ENCODE measurements at regions not wholly inside any gene's neighbourhood (a gene's known extent, or its start where the extent isn't known, plus 50 kb on each side); places are given as distances from the start of the nearest gene placed in this dataset.
"Not testable (repeated sequence)": the region's sequence is repeated elsewhere in the genome, so short reads cannot be mapped to it uniquely, and the experiment has no call there.

DNA sequence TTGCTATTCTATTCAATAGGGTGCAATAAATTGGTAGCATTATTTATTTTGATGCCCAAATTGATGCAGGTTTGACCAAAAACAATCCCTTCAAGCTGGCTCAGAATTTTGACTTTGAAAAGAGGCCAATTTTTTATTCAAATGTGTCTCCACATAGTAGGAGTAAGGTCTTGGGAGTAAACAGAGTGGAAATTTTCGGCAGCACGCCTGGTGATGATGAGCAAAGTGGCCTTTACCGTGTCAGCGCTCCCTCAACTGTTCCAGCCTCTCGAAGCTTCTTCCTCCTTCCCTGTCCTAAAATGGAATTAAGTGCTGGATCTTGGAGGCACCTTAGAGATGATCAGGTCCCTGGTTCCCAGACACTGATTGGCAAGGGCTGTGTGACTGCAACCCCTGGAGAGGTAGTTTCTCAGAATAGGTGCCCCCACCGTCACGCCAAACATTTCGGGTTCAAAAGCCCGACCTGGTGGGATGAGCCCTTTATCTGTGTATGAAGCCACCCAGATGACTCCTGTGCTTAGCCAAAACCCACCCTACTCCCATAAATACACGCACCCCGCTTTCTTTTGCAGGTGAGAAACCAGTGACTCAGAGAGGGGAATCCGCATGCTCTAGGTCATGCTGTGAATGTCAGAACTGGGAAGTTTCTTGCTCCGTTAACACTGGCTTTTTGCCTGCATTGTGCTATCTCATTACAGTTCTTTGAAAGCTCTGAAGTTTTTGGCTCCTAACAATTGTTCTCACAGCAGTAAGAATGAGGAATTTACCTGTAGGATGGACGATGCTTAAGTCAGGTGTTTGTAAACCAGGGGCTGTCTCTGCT lies 89.1 kb downstream of the CRYGS start:
- DNase-seq (ENCODE audit: low read depth in 2 of 2), result no peak

- DNase-seq (ENCODE audit: low read depth in 2 of 2), result no peak
Observed at GRCh38 chr3:186453531-186453930, 90.6 kb downstream of the CRYGS start.

DNA sequence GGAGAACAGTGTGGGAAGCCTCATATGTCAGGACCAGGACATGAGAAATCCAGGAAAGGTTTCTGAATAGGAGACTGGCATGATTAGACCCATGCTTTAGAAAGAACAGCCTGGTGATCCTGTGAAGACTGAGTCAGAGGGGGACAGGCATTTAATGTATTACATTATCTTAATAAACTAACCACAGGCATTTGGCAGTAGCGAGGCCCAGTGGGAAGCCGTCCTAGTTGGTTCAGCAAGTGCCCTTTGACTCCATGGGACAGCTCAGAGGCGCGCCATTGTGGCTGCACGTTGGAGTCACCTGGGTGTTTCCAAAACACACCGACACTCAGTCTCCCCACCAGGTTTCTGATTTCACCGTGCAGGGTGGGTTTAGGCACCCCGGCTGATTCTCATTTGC lies 90.5 kb upstream of the DGKG start:
- no peak for DNase-seq (ENCODE audit: low read depth in 2 of 2)

DNA sequence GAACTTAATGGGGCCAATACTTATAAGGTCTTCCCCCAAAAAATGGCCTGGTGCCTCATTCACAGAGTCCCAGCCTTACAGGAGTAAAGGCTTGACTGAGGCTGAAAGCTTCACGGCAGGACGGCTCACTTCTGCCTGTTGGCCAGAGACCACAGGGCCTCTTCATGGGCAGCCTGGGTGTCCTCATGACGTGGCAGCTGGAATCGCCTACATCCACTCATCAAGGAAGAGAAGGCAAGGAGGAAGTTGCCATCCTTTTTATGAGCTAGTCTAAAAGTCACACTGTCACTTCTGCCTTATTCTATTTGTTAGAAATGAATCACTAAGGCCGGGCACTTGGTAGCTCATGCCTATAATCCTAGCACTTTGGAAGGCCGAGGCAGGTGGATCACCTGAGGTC lies 89.3 kb upstream of the DGKG start:
- DNase-seq (ENCODE audit: low read depth in 2 of 2), result no peak

DNA sequence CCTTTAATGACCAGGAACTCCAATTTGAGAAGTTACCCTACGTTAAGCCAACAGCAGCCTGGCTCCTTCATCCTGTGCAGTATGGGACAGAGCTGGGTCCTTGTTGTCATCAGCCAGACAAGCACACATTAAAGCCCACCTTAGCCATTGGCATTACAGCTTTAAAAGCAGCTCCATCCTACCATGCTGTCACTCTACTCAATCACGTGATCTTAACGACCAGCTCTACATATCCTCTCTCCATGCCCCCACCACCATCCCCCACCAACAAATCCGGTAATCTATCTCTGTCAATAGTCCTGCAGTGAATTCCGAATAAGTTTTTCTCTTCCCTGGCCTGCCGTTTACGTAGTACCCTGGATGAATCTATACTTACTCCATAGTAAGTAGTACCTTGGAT lies 82.9 kb upstream of the DGKG start:
- DNase-seq (ENCODE audit: low read depth in 2 of 2), result no peak

DNA sequence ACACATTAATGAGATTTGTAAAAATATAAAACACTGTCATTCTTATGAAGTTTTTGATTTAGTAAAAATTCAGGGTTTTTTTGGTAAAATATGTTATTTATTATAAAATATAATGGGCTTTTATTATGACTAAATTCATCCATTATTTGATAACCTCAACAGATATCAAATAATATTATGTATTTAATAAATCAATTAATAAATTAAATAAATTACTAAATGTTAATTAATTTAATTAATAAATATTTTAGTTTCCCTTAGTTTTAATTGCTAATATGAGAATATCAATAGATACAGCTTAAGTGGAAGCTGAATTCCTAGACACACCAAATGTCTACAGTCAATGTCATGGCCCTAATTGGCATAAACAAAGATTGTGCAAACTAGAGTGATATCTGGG lies 82.3 kb upstream of the DGKG start:
- DNase-seq (ENCODE audit: low read depth in 2 of 2), result no peak

DNA sequence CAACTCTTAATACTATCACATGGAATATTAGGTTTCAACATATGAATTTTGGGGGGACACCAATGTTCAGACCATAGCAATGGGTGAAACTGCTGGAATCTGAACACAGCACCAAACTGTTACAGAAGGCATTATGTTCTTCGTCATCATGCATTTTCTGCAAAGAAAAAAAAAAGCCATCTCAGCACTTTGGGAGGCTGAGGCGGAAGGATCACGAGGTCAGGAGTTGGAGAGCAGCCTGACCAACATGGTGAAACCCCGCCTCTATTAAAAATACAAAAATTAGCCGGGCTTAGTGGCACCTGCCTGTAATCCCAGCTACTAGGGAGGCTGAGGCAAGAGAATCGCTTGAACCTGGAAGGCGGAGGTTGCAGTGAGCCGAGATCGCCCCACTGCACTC lies 80.9 kb upstream of the DGKG start:
- DNase-seq (ENCODE audit: low read depth in 2 of 2), result not testable (repeated sequence)

DNA sequence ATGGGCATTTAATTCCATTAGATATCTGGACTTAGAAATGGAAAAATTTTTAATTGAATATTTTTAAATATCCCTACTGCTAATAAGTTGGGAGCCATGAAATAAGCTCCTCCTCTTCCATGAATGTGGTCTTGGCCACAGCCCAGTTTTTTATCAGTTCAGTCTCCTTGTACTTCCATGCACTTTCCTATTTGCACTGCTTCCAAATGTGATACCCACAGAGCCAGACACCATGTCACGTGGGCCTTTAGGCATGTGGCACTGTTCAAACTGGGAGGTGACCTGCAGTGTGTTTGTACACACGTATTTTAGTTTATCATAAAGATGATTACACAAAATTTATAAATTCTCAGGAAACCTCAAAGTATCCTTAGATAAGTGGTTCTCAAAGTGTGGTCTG lies 80.1 kb upstream of the DGKG start:
- no peak for DNase-seq (ENCODE audit: low read depth in 2 of 2)

DNA sequence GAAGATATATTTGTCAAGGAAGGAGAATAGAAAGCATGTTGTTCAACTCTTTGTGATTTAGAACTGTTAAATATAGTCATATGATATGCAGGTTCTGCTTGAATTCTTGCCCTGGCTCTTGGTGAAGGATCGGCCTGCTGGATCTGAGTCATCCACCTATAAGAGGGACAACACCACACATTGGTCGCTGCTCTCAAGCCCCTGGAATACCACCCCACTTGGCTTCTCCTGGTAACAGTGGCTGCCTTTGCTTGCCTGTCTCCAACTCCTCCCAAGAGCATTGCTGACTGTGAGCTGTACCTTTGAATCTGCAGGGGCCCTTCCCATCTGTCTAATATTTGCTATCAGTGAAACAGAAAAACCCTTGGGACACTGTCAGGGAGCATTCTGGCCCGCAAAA lies 78.9 kb upstream of the DGKG start:
- no peak for DNase-seq (ENCODE audit: low read depth in 2 of 2)

DNA sequence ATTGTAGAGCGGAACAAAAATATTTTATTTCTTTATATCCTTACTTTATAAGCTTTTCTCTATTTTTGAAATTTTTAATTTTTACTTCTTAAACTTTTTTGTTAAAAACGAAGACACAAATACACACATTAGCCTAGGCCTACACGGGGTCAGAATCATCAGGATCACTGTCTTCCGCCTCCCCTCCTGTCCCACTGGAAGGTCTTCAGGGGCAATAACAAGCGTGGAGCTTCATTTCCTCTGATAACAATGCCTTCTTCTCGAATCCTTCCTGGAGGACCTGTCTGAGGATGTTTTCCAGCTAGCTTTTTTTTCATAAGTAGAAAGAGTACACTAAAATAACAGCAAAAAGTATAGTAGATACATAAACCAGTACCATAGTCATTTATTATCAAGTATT lies 77.7 kb upstream of the DGKG start:
- no peak for DNase-seq (ENCODE audit: low read depth in 2 of 2)

DNA sequence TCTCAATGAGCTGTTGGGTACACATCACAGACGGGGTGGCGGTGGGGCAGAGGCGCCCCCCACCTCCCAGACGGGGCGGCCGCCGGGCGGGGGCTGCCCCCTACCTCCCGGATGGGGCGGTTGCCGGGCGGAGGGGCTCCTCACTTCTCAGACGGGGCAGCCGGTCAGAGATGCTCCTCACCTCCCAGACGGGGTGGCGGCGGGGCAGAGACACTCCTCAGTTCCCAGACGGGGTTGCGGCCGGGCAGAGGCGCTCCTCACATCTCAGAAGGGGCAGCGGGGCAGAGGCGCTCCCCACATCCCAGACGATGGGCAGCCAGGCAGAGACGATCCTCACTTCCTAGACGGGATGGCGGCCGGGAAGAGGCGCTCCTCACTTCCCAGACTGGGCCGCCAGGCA lies 73.3 kb upstream of the DGKG start:
- DNase-seq (ENCODE audit: low read depth in 2 of 2), result not testable (repeated sequence)

DNA sequence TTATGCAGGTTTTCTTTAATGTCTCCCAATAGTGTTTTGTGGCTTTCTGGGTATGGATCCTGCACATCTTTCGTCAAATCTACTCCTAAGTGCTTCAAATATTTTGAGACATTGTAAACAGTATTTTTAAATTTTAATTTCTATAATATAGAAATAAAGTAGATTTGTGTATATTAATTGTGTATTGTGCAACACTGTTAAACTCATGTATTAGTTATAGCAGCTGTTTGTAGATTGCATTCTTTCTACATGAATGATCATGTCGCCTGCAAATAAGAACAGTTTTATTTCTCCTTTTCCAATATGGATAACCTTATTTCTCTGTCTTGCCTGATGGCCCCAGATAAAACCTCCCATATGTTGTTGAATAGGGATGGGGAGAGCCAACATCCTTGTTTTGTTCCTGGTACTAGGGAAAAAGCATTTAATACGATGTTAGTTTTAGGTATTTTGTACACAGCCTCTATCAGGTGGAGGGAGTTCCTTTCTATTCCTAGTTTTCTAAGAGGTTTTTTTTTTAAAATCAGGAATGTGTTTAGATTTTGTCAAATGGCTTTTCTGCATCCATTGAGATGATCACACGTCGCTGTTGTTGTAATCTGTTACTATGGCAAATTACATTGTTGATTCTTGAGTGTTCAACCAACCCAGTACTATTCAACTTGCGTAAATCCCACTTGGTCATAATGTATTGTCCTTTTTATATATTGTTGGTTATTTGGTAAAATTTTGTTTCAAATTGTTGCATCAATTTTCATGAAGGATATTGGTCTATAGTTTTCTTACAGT lies 71.1 kb upstream of the DGKG start:
- no peak for DNase-seq (ENCODE audit: low read depth in 2 of 2)

DNA sequence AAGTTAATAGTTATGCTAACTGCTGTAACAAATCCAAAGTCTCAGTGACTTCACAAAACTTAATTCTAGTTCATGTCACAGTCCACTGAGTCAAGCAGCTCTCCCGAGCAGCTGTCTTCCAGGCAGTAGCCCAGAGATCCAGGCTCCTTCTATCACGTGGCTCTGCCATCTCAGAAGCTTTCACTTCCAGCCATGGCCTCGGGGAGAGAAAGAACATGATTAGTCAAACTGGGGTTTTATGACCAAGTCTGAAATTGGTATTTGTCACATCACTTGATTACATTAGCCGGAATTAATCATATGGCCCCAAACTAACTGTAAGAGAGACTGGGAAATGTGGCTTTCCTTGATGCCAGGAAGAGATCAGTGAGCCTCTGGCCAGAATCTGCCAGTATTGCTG lies 70.2 kb upstream of the DGKG start:
- DNase-seq (ENCODE audit: low read depth in 2 of 2), result no peak

DNA sequence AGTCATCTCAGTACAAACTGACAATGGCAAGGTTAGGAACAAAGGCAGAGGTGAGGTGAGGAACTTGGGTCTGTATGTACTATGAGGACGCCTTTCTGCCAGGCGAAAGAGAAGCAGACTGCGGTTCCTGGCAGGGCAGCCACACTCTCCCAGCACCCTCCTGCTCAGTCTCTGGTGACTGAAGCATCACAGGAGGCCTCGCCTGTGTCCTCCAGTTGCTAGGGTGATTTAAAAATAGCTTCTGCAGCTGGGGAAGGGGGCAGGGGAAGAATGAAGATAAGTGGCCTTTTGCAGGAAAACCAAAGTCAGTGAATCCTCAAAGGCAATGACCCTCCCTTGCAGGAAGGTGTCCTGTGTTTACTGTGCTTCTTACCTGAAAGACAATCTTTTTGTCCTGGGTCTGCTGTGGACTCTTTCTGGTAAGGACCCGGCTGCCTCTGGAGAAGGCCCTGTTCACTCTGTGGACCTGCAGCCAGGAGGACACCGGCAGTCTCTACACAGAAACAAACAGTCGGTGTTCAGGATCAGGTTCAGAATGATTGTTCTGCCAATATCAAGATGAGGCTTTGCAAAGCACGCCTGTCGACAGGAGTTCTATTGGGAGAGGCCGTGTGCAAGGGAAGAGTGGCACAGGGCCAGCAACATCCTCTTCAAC lies 65.7 kb upstream of the DGKG start:
- no peak for DNase-seq (ENCODE audit: low read depth in 2 of 2)

GRCh38 chr3:186425788-186426730 lies 64.0 kb upstream of the DGKG start:
- DNase-seq (ENCODE audit: low read depth in 2 of 2), result no peak

DNA sequence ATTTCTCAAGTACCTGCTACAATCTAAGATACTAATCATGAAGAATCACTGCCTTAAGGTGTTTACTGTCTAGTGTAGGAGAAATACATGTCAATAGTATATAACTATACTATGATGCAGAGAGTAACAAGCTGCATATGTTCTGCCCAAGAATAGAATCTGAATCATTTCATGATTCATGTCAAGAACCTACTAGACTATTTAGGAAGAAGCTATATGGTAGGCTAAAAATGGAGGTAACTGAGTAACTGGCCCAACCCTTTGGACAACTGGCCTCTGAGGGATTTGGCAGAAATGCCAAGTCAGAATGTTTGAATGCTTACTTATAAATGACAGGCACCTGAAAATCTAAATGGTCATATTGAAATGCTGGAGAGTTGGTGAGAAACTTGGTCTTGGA lies 59.9 kb upstream of the DGKG start:
- DNase-seq (ENCODE audit: low read depth in 2 of 2), result no peak

GRCh38 chr3:186418671-186419145 lies 56.7 kb upstream of the DGKG start:
- no peak for DNase-seq (ENCODE audit: low read depth in 2 of 2)

DNA sequence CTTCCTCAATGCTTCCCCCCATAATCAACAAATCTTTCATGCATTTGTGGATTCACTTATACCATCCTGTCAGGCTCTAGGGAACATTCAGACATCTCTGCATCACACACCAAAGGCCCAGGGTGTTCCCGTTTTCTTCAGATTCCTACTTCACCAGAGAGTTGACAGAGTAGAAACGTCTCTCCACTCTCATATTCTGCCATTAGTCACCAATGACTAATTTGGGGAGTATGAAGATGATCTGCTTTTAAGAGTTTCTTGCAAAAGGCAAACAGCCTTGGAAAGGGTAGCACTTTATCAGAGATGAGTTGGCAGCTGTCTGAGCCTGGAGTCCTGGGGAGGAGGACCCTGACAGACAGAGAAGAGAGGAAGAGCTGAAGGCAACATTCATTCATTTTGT lies 55.8 kb upstream of the DGKG start:
- DNase-seq (ENCODE audit: low read depth in 2 of 2), result no peak

- DNase-seq (ENCODE audit: low read depth in 2 of 2), result no peak
Observed at GRCh38 chr3:186414735-186415419, 52.8 kb upstream of the DGKG start.

GRCh38 chr3:186413615-186414415 lies 51.8 kb upstream of the DGKG start:
- no peak for DNase-seq (ENCODE audit: low read depth in 2 of 2)

All from stimulated activated CD4-positive, alpha-beta T cell treated with anti-CD3 and anti-CD28 coated beads, Interleukin-15, amount 100 ng/mL, for 48 hours (primary cell).